ENCODE measurements at regions not wholly inside any gene's neighbourhood (a gene's known extent, or its start where the extent isn't known, plus 50 kb on each side); places are given as distances from the start of the nearest gene placed in this dataset.

GRCh38 chr2:216985658-216986141, 125.8 kb upstream of the TNP1 start:
- Histone ChIP-seq H3K27ac (ENCODE audit: extremely low read length, insufficient read depth, low read length) (no peak overlapping the region), H2AFZ (ENCODE audit: low read length) (no peak overlapping the region), H4K20me1 (ENCODE audit: insufficient read depth, low read length) (no peaks in the 10 kb centered on the region), H3K9ac (ENCODE audit: insufficient read depth, low read depth, low read length) (no peak overlapping the region), H3K9me3 (ENCODE audit: low read length) (no peaks in the 10 kb centered on the region), H3K4me1 (ENCODE audit: insufficient read depth, low read length) (no peaks in the 10 kb centered on the region), H3K36me3 (replicated peaks in 1 of 2; ENCODE audit: control insufficient read depth in 1 of 2, insufficient read depth in 2 of 2, low read length in 2 of 2) (no peaks in the 10 kb centered on the region), H3K79me2 (ENCODE audit: insufficient read depth, low read length) (no peaks in the 10 kb centered on the region), H3K4me2 (ENCODE audit: low read depth, low read length) (no peak overlapping the region), H3K4me3 (replicated peaks in 1 of 3; ENCODE audit: insufficient read depth in 1 of 3, low read depth in 2 of 3, low read length in 3 of 3) (no peak overlapping the region), H3K27me3 (ENCODE audit: control insufficient read depth in 1 of 2, insufficient read depth in 2 of 2, low read length in 2 of 2) (peaks cover 0 to 8% of the 10 kb centered on the region in 2 experiments; a peak in 2 of 5 replicates)
- BruUV-seq (replicated peaks): no TSS peak
- ATAC-seq: no peak
- no peak for FAIRE-seq
- CTCF ChIA-PET (ENCODE audit: low intra/inter-chr PET ratio, low total read pairs): no interaction called here
- intact Hi-C loops (cut with micrococcal nuclease; ENCODE audit: unreplicated experiment) (no loop called here), in situ Hi-C loops (cut with HindIII; ENCODE audit: extremely low pct_ligation_motif_present, low pct_unique_long_range_greater_than_20kb) (no loop called here)
- no peak for TF ChIP-seq ZSCAN31 (CRISPR knock-in tag; IDR thresholded peaks at IDR 0.05; ENCODE audit: low read depth)
- no peak for TF ChIP-seq ZBTB37 (CRISPR knock-in tag; IDR thresholded peaks at IDR 0.05)
- no peak for TF ChIP-seq ZNF660 (CRISPR knock-in tag; IDR thresholded peaks at IDR 0.05; ENCODE audit: borderline replicate concordance, low read depth)
- TF ChIP-seq DMAP1 (CRISPR knock-in tag; IDR thresholded peaks at IDR 0.05): no peak
- TF ChIP-seq ATF2 (CRISPR knock-in tag; IDR thresholded peaks at IDR 0.05): no peak
- no peak for TF ChIP-seq ZMYM4 (CRISPR knock-in tag; IDR thresholded peaks at IDR 0.05)
- TF ChIP-seq ZNF441 (CRISPR knock-in tag; IDR thresholded peaks at IDR 0.05; ENCODE audit: borderline replicate concordance): no peak
- no peak for TF ChIP-seq ZSCAN20 (CRISPR knock-in tag; IDR thresholded peaks at IDR 0.05; ENCODE audit: borderline replicate concordance)
- TF ChIP-seq ZNF761 (CRISPR knock-in tag; conservative IDR thresholded peaks at IDR 0.05): no peak
- no peak for TF ChIP-seq SAP130 (CRISPR knock-in tag; IDR thresholded peaks at IDR 0.05; ENCODE audit: low read depth)
- TF ChIP-seq GATA4 (IDR thresholded peaks at IDR 0.05; ENCODE audit: borderline replicate concordance, low read depth): no peak
- TF ChIP-seq KLF12 (CRISPR knock-in tag; IDR thresholded peaks at IDR 0.05; ENCODE audit: borderline replicate concordance): no peak
- no peak for TF ChIP-seq ZC3H4 (CRISPR knock-in tag; IDR thresholded peaks at IDR 0.05; ENCODE audit: borderline replicate concordance)
- TF ChIP-seq HOXA5 (CRISPR knock-in tag; IDR thresholded peaks at IDR 0.05): no peak
- no peak for TF ChIP-seq ZNF205 (CRISPR knock-in tag; IDR thresholded peaks at IDR 0.05)
- no peak for TF ChIP-seq HNF4A (CRISPR knock-in tag; IDR thresholded peaks at IDR 0.05)
- TF ChIP-seq SETDB1 (CRISPR knock-in tag; IDR thresholded peaks at IDR 0.05; ENCODE audit: borderline replicate concordance): no peak
- no peak for TF ChIP-seq AKAP8 (CRISPR knock-in tag; IDR thresholded peaks at IDR 0.05)
- no peak for TF ChIP-seq NR2F6 (IDR thresholded peaks at IDR 0.05)
- no peak for TF ChIP-seq NR2F6 (CRISPR knock-in tag; IDR thresholded peaks at IDR 0.05)
- 16% methylated on average over 13 of the region's 13 CpGs for WGBS (ENCODE audit: low lambda C conversion rate)
- DNase-seq (ENCODE audit: low spot score): no peak
- POLR2A ChIA-PET: no interaction called here
